ENCODE measurements at regions not wholly inside any gene's neighbourhood (a gene's known extent, or its start where the extent isn't known, plus 50 kb on each side); places are given as distances from the start of the nearest gene placed in this dataset.

DNA sequence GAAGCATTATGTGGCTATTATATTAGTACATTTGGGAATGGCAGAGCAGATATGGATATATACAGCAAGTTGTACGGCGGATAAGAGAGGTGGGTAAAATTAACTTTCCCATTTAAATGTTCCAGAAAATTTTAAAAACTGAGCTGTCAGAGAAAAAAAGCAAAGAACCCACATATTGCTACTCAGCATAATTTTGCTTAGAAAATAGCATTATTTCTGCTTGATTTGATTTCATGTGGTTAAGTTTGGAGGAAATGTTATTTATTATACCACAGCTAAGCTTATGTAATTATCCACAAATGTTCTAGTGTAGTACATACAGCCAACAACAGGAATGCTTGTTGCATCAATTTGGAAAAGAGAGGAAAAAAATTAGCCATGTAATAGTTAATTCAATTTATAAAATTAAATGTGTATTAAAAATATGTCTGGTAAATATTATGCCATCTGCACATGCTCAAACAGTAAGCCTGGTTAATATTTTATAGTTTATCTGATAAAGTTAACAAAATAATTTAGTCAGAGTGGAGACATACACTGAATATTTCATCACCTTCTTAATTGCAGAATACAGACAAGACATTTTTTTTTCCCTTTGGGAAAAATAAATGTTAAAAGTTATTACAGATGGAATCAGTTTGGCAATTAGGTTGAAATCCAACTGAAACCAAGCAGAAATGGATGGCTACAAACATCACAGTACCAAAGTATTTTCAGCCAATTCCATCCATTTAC lies 172.1 kb upstream of the ID4 start:
- no peak for DNase-seq (ENCODE audit: low spot score)

DNA sequence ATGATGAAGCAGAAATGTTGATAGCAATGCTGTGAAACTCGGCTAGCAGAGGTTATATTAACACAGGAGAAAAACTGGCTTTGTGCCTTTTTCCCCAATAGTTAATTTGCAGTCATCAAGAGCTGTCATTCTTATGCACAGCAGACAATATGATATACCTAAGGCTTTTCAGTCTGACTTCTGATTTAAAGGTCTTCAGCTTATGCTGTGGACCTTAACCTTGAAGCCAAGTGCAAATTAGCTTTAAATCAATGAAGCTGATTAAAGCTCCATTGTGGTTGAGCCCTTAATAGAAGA lies 171.6 kb upstream of the ID4 start:
- DNase-seq (ENCODE audit: low spot score): no peak

DNA sequence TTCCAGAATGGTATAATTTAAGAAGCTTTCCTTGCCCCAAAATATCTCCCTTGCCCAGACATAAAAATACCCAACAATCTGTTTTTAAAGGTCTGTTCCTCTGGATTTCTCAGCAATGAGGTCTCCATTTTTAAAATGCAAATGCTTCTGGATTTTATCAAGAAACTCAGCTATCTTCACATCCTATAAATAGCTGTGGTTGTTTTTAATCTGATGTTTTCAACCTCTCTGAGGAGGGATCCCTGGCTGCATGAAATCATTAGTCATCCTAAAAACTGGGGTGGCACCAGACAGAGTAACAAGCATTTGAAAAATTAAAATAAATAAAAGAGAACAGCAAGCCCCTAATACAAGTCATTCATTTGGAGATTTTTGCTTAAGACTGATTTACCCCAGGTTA lies 168.5 kb upstream of the ID4 start:
- DNase-seq (ENCODE audit: low spot score): no peak

DNA sequence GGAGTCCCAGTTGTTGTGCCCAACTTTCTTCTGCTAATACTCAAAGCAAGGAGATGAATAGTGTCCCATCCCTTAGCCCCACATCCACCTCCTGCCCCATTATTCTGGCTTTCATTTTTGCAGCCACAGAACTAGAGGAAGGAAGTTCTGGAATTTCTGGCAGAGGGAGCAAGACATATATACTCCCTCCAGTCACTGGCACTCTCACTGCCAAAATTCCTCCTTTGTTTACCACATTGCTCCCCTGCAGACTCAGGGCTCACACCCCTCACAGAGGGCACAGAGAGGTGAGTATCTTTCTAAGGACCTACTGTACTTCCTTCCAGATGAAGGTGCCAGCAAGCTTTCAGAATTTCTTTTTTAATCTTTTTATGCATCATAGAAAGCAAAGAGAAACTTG lies 168.0 kb upstream of the ID4 start:
- DNase-seq (ENCODE audit: low spot score): no peak

DNA sequence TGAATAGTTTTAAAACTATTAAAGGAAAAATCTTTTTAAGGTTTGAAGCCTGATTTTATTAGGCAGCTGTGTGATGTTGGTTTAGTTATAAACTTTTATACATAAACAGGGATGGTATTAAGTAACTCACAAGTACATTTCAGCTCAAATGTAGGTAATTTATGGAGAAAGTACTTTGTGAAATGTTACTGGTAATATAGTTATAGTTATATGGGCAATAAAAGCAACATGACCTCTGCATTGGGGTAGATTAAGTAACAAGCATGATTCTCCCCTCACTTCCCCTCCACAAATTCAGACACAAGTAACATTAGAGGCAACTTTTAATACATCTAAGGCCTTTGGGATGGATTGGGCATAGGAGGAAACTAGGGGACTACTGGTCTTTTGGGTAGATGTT lies 154.3 kb upstream of the ID4 start:
- DNase-seq (ENCODE audit: low spot score): no peak

DNA sequence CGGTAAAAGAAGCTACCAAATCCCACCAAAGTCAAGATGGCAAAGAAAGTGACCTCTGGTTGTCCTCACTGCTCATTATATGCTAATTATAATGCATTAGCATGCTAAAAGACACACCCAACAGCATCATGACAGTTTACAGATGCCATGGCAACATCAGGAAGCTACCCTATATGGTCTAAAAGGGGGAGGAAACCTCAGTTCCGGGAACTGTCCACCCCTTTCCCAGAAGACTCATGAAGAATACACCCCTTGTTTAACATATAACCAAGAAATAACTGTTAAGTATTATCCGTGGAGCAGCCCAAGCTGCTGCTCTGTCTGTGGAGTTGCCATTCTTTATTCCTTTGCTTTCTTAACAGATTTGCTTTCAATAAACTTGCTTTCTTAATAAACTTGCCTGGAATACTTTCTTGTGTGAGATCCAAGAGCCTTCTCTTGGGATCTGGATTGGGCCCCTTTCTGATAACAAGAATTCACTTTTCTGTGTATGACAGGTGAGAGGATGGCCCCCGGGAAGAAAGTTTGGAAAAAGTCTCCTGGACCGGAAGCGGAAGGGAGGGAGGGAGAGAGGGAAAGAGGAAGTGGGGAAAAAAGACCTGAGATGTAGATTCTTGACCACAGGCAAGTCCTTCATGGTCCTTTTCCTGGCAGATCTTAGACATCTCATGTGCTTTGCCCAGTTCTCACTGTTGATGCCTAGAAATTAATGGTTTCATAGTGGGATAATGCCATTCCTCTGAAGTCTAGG lies 146.7 kb upstream of the ID4 start:
- no peak for DNase-seq (ENCODE audit: low spot score)

DNA sequence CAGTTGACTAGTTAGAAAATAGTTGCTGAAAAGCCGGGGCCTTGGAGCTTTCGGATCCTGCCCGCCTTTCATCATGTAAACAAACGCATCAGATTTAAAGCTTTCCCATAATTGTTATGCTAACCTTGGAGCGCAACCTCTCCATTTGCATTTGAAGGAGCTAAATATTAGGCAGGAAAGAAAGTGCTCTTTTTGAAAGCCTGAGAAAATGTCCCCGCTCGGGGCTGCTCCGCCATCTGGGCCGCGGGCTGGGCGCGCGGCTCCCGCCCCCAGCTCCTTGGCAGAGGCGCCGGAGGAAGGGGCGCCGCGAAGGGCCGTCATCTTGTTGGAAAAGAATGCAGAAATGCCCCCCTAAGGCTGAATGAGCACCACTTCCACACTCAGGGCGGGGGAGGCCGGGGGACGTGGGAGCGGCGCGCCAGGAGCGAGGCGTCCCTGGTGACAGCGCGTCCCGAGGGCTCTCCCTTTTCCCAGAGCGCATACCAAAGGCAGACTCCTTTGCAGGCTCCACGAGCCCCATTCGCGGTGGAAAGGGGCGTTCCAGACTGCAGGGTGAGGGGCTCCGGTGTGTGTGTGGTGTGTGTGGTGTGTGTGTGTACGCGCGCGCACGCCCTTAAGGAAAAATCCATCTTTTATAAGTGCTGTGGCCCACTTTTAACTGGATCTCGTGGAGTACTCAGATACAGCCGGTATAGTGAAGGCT lies 145.6 kb upstream of the ID4 start:
- DNase-seq (ENCODE audit: low spot score): no peak

DNA sequence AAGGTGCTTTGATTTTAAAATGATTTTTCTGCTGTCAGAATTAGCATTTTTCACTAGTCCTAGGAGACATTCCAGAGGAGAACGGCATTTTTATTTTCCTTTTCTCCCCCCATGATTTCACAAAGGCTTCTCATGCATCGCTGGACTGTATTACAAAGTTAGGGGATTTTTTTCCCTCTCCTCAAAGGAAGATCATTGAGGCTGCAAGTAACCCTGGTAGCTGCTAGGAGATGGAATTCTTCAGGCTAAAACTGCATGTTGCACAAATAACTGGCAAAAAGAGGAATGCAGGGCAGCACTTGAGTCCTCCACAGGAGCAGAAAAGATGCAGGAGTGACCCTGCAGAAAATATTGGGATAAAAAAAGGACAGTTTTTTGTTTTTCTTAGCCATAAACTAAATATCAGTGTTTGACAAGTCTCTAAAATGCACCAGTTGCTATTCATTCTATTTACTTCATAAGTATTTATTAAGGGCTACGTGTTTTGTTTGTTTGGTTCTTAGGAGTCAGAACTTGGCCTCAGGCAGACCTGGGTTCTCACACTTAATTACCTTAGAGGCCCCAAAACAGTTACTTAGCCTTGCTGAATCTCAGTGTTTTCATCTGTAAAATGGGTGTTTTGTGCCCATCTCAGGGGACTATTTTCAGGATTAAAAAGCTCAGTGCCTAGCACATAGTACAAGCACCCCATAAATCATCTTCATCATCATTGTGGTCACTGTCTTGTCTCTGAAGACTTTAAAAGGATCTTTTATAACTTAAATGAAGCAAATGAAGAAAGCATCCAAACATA lies 144.5 kb upstream of the ID4 start:
- DNase-seq (ENCODE audit: low spot score): no peak

DNA sequence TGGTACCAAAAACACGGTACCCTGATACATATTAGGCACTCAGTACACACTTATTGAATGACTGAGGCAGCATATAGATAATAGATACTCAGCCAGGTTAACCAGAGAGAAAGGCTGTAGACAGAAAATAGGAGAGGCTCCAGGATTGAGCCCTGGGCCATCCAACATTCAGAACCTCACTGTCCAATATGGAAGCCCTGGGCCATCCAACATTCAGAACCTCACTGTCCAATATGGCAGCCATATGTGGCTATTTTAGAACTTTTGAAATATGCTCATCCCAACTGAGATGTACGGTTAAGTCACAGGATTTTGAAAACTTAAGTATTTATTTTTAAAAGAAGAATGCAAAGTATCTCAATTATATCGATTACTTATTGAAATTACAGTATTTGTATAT lies 142.5 kb upstream of the ID4 start:
- no peak for DNase-seq (ENCODE audit: low spot score)

DNA sequence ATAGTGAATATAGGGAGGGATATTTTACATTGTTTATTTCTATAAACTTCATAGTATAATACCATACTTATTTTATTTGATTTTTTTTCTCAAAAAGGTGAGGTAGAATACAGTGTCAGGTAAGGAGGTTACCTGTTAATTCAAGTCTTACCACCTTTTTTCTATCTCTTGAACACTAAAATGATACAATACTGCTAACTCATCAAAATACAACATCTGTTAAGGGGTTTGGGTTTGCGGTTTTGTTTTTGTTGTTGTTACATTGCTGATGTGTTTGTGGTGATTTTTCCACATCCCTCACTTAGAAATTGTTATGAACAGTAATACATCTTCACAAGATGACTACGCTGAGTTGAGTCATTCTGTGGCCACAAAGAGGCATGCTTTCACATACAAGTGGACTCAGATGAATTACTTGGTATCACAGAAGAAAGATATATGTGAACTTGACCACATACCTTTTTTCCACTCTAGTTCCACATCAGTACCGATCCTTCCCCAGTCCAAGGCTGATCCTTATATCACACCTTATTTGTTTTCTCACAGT lies 139.4 kb upstream of the ID4 start:
- no peak for DNase-seq (ENCODE audit: low spot score)

DNA sequence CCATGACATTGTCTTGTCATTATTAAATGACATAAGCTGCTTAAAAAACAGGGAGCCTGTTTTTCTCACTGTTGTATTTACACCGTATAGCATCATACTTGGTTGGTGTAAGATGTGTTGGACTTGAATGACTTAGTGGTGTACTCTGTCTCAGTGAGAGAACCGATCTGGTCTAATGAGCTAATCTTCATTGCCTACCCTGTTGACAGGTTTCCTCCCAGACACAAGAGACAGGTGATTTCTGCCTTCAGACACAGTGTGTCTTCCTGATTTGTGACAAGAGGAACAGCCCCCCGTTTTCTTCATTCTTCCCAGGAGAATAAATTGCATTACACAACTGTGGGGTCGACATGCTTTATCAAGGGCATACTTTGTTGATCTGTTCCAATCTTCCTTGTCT lies 137.2 kb upstream of the ID4 start:
- DNase-seq (ENCODE audit: low spot score): no peak

DNA sequence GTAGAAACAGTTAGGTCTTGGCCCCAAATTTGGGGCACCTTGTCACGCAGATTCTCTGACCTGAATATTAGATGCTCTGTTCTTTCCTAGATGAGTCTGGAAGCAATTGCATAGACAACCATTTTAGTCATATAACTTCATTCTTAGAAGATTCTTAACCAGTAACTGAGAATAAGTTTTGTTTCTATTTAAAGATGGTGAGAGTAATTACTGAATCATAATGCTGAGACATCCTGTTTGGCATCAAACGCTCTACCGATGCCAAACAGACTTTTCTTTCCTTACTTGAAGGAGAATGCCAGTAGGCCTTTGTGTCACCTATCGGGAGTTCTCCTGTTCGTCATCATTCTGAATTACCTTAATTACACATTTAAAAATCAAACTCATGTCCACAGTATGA lies 131.6 kb upstream of the ID4 start:
- no peak for DNase-seq (ENCODE audit: low spot score)

DNA sequence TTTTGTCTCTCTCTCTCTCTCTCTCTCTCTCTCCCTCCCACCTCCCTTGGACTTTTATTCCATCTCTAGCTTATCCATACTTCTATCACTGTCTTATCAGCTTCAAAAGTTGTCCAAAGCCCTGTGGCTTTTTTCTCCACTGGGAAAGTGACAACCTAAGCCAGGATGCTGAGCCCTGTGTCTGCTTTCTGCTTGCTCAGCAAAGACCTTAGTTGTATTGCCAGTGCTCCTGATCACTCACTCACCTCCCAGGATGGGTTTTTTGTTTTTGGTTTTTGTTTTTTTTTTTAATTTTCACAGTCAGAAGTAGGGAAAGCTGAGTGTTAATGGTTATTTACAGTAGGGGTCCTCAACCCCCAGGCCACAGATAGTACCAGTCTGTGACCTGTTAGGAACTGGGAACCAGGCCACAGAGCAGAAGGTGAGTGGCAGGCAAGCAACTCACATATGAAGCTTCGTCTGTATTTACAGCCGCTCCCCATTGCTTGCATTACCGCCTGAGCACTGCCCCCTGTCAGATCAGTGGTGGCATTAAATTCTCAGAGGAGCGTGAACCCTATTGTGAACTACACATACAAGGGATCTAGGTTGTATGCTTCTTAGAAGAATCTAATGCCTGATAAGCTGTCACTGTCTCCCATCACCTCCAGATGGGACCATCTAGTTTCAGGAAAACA lies 125.0 kb upstream of the ID4 start:
- peak; percentile 38 for DNase-seq (ENCODE audit: low spot score)

DNA sequence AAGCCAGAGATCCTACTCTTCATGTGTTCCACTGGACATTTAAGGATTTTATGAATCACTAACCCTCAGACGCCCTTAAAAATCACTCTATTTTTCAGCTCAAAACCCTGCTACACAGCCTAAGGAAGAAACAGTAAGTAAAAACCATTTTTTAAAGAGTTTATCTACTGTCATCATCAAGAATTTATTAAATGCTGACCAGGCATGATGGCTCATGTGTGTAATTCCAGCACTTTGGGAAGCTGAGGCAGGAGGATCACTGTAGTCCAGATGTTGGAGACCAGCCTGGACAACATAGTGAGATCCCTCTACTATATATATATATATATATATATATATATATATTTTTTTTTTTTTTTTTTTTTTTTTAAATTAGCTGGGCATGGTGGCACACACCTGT lies 124.2 kb upstream of the ID4 start:
- DNase-seq (ENCODE audit: low spot score): no peak

DNA sequence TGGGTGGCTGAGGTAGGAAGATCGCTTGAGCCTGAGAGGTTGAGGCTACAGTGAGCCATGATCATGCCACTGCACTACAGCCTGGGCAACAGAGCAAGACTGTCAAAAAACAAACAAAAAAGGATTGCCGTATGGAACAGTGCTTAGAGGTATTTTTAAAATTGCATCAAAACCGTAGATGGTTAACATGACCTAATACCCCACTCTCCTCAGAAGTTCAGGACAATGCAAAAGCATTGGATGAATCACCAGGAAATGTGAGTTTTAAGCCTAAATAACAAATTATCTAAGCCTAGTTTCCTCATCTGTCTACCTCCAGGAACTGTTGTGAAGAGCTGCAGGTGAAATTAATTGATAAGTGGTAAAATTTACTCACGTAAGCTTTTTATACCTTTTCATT lies 123.8 kb upstream of the ID4 start:
- DNase-seq (ENCODE audit: low spot score): no peak

DNA sequence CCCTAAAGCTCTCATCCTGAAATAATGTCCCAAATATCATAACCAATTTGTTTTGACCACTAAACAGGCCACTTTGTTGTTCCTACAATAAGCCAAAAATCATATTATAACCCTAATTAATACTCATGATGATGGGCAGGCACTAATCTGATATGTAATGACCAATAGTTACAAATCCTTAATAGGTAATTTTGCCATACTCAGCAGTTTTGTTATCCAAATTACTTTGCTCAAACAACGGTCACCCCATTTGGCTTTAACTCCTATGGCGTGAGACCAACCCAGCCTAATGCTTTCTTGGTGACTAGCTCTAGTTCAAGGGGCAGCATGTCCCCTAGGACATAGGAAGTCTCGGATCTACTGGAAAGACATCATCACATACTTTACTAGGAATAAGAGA lies 123.2 kb upstream of the ID4 start:
- DNase-seq (ENCODE audit: low spot score): no peak

DNA sequence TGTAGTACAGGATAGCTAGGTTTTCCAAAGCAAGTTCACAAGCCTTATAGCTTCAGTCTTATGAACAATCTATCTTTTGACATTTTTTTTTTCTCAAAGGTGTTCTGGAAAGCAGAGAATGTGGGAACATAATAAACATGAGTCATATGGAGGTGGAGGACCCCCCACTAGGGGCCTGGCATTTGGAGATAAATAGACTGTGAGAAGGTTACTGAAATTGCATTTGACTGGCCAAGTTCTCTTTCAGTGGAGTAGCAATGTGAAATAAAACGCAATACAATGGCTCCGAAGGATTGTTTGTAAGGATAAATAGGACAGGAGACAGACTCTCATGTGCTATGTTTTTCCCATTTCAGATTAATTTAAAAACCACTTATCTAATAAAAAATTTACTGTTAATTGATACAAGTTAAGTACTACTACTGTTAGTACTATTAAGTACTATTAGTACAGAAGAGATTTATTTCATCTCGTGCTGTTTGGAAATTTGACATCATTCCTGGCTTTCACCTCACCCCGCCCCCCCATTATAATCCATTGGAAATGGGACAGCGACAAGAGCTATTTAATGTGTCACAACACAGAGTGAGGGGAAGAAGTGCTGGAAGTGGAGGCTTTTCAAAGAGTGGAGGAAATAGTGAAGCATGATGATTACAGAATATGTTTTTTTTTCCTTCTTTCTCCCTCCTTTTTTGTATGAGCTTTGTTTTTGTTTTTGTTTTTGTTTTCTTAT lies 122.6 kb upstream of the ID4 start:
- no peak for DNase-seq (ENCODE audit: low spot score)

DNA sequence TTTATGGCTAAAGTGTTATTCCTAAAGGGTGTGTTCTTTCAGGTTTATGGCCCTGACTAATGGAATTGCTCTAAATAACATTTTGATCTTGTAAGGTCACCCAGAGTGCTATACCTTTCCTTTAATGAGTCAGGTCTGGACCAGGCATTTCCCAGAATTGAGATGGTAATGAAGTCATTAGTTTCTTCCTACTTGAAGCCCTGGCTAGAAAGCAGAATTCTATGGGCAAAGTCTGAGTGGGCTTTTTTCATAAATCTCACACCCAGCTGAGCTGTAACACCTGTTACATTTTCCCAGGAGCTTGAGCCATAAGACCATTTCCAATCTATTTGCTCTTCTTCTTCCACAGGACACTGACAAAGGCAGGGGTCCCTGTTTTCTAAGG lies 122.0 kb upstream of the ID4 start:
- no peak for DNase-seq (ENCODE audit: low spot score)

DNA sequence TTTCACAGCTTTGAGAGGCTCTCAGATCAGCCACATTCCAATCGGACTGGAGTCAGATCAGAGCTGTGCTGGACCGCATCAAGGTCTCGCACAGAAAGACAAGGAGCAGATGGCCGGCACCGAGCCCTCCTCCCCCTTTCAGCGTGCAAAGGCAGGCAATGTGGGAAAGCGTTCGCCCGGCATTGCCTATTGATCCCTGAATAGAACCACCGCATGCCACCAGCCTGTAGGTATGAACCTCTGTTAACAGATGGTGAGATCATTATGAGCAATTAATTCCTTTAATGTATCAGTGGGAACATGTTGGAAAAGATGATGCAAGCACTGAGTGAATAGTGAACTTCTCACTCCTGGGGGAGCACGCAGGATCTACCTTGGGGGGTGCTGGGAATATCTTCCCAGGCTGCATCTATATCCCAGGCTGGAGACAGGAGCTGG lies 117.5 kb upstream of the ID4 start:
- no peak for DNase-seq (ENCODE audit: low spot score)

DNA sequence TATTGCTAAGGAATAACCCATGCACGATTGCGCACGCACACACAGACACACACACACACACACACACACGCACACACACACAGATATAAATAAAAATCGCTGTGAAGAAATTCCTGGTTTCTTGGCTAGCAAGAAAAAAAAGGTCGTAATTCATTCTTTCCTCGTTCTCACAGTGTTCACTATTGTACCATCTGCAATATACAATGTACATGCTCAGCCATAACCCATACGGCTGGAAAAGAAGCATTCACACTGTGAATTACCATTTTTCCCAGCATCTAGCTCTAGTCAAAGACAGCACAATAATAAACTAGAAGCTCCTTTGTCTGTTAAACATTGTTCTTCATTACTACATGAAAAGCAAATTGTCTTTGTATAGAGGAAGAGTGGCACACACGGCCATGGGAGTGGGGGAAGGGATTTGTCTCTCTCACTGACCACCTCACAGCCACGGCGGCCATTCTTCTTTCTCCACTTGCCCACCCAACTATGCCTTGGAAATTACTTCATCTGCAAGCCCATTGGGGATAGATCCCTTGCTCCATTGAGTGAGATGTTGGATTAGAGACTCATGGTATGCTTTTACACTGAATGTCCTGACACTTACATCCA lies 115.3 kb upstream of the ID4 start:
- DNase-seq (ENCODE audit: low spot score): no peak
